Adrenal gland (tissue), 5 donors: ENCODE measurements at regions not wholly inside any gene's neighbourhood (a gene's known extent, or its start where the extent isn't known, plus 50 kb on each side); places are given as distances from the start of the nearest gene placed in this dataset.

Experiments
- POLR2A ChIP-seq, 2 donors: fragments of 450-650 bp; IDR thresholded peaks; one replicate each; pipeline ENCODE4 v1.6.1; 2017; ENCODE audit warnings: antibody characterized with exemption in 2 of 2, mild to moderate bottlenecking in 2 of 2, moderate library complexity in 1 of 2
- TF ChIP-seq, protein P1 (sequence below), 6 experiments: fragments of 450-650 bp in 4 of 6; fragments of 200-600 bp in 2 of 6; sonication (generic) in 1 of 6; IDR thresholded peaks; 1 replicate in 5 of 6; 2 replicates in 1 of 6; pipeline versions ENCODE4 v1.5.1 to v1.8.0; 2016 to 2021; ENCODE audit warnings: antibody characterized with exemption in 6 of 6, mild to moderate bottlenecking in 2 of 6, moderate library complexity in 1 of 6
- donor health status: DM: no; HTN: no; CAD: no.

DNA sequence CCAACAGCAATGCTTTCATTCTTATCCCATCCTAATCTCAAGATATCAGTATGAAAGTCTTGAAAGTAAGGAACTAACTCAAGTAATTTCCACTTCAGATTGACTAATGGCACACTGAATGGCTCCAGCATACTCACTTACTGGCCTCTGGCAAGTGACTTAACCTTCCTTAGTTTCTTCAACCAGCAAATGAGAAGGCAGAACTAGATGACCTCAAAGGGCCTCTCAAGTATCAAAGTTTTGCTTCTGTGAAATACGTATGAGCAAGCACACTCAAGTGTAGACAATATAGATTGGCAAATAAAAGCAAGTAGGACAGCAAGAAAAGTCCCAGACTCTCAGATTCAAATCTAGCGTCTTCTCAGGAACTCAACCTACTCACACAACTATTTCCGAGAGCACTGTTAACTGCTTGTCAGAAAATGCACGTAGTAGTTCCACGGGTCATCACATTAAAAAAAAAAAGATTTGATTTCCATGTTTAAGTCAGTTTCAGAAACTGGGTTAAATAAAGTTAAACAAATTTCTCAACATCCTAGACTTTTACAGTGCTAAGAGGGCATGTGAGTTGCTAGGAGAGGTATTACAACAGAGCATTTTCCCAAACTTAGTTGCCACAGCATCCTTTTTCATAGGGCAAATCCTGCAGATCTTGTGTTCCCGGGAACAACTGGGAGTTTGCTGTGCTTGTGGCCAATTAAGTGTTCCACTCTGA lies 276.9 kb upstream of the KLF14 start:
- no peak for TF ChIP-seq POLR2A (IDR thresholded peaks at IDR 0.05)
- TF ChIP-seq, protein P1, sequence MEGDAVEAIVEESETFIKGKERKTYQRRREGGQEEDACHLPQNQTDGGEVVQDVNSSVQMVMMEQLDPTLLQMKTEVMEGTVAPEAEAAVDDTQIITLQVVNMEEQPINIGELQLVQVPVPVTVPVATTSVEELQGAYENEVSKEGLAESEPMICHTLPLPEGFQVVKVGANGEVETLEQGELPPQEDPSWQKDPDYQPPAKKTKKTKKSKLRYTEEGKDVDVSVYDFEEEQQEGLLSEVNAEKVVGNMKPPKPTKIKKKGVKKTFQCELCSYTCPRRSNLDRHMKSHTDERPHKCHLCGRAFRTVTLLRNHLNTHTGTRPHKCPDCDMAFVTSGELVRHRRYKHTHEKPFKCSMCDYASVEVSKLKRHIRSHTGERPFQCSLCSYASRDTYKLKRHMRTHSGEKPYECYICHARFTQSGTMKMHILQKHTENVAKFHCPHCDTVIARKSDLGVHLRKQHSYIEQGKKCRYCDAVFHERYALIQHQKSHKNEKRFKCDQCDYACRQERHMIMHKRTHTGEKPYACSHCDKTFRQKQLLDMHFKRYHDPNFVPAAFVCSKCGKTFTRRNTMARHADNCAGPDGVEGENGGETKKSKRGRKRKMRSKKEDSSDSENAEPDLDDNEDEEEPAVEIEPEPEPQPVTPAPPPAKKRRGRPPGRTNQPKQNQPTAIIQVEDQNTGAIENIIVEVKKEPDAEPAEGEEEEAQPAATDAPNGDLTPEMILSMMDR (IDR thresholded peaks at IDR 0.05), result no peak
